ENCODE measurements at regions not wholly inside any gene's neighbourhood (a gene's known extent, or its start where the extent isn't known, plus 50 kb on each side); places are given as distances from the start of the nearest gene placed in this dataset.

- TF ChIP-seq GATA3 (IDR thresholded peaks at IDR 0.05; ENCODE audit: low read depth, low read length) (no peak), GATA2 (IDR thresholded peaks at IDR 0.05; ENCODE audit: low read depth, low read length) (no peak)
Measured at GRCh38 chr2:136392897-136393505, 275.1 kb upstream of the CXCR4 start.

Measured in SH-SY5Y (cell line).